Nephron (organoid): ENCODE measurements at regions not wholly inside any gene's neighbourhood (a gene's known extent, or its start where the extent isn't known, plus 50 kb on each side); places are given as distances from the start of the nearest gene placed in this dataset.

Experiments
- H3K27ac Mint-ChIP-seq, 3 experiments: 2 replicates each; pipeline ENCODE4 v1.8.0; 2020; ENCODE audit warnings: mixed read lengths in 3 of 3, mild to moderate bottlenecking in 2 of 3, moderate library complexity in 1 of 3
- H3K27me3 Mint-ChIP-seq: 2 replicates; pipeline ENCODE4 v1.8.0; 2021; ENCODE audit warnings: low read depth, mild to moderate bottlenecking, moderate library complexity, mixed read lengths
- H3K36me3 Mint-ChIP-seq: 2 replicates; pipeline ENCODE4 v1.8.0; 2020; ENCODE audit warnings: low read depth, mixed read lengths
- H3K4me1 Mint-ChIP-seq: 2 replicates; pipeline ENCODE4 v1.8.0; 2020; ENCODE audit warnings: mixed read lengths
- H3K4me3 Mint-ChIP-seq, 3 experiments: 2 replicates each; pipeline ENCODE4 v1.8.0; 2020; ENCODE audit warnings: mild to moderate bottlenecking in 3 of 3, mixed read lengths in 3 of 3, moderate library complexity in 2 of 3
- H3K9me3 Mint-ChIP-seq: 2 replicates; pipeline ENCODE4 v1.8.0; 2020; ENCODE audit warnings: mixed read lengths
- TF ChIP-seq, protein P1 (sequence below), 3 experiments: fragments of 200-600 bp; sonication (generic); IDR thresholded peaks; one replicate each; pipeline ENCODE4 v1.5.0; 2021; ENCODE audit warnings: antibody characterized with exemption in 3 of 3; ENCODE audit not compliant: unreplicated experiment in 3 of 3

DNA sequence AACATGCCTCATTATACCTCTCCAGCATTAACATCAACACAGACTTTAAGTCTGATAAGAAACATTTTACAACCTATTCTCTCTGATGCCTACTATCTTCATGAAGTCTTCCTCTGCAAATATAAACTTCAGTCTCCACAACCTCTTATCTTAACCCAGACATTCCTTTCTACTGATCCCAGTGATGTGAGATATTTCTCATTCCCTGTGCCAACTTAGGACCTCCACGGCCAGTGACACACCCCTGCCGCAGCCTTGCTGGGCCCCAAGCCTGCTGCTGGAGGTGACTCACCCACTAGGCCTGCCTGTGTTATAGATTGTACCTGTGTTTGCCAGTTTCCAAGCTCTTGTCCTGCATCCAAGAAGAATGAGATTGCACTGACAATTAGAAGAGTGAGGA is 734.5 kb upstream of the CADM2 start:
- TF ChIP-seq, protein P1, sequence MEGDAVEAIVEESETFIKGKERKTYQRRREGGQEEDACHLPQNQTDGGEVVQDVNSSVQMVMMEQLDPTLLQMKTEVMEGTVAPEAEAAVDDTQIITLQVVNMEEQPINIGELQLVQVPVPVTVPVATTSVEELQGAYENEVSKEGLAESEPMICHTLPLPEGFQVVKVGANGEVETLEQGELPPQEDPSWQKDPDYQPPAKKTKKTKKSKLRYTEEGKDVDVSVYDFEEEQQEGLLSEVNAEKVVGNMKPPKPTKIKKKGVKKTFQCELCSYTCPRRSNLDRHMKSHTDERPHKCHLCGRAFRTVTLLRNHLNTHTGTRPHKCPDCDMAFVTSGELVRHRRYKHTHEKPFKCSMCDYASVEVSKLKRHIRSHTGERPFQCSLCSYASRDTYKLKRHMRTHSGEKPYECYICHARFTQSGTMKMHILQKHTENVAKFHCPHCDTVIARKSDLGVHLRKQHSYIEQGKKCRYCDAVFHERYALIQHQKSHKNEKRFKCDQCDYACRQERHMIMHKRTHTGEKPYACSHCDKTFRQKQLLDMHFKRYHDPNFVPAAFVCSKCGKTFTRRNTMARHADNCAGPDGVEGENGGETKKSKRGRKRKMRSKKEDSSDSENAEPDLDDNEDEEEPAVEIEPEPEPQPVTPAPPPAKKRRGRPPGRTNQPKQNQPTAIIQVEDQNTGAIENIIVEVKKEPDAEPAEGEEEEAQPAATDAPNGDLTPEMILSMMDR (IDR thresholded peaks at IDR 0.05; ENCODE audit: unreplicated experiment in 3 of 3), result no peak
- Mint-ChIP-seq H3K27me3 (no peaks in the 10 kb centered on the region), H3K36me3 (no peaks in the 10 kb centered on the region), H3K4me3 (no peak overlapping the region), H3K27ac (no peak overlapping the region), H3K9me3 (peaks cover 41% of the 10 kb centered on the region), H3K4me1 (no peaks in the 10 kb centered on the region)

DNA sequence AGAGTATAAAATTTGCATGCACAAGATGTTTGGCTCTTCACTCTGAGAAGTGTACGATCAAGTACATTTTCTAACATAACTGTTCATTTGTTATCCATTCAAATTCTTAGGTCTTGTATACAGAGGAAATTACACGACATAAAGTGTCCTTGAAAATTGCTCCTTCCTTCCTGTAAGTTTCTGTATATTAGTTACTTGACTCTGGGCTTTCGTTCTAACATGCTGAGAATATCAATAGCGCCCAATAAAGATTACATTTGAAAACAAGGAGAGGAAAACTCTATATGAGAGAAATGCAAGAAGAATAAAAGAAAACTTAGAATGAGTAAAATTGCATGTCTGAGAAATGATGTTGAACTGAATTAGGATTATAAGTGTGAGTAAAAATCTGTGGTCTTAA is 722.5 kb upstream of the CADM2 start:
- no peaks in the 10 kb centered on the region for H3K36me3 Mint-ChIP-seq
- peaks cover 16% of the 10 kb centered on the region for H3K9me3 Mint-ChIP-seq
- H3K27me3 Mint-ChIP-seq, result no peaks in the 10 kb centered on the region
- H3K27ac Mint-ChIP-seq, result no peak overlapping the region
- no peaks in the 10 kb centered on the region for H3K4me1 Mint-ChIP-seq
- TF ChIP-seq, protein P1 (IDR thresholded peaks at IDR 0.05; ENCODE audit: unreplicated experiment in 3 of 3), result no peak
- H3K4me3 Mint-ChIP-seq, result no peak overlapping the region

DNA sequence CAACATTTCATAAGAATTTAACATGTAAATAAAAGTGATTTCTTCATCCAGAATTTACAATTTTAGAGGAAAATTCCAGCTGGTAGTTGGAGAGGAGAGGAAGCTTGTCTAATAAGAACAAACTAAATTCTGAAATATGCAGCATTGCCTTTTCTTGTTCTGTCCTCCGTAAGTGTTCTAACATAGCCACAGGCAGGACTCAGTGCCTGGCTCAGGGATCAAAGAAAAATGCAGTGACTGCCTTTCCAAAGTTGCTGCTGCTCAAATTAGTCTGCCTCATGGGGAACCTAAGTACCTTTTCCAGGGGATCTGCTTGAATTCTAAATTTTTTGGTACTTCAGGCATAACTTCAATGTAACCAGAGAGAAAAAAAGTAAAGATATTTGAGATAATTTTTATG is 713.0 kb upstream of the CADM2 start:
- Mint-ChIP-seq H3K4me3 (no peak overlapping the region), H3K4me1 (no peaks in the 10 kb centered on the region), H3K27me3 (no peaks in the 10 kb centered on the region), H3K27ac (no peak overlapping the region), H3K36me3 (no peaks in the 10 kb centered on the region), H3K9me3 (peaks cover 10% of the 10 kb centered on the region)
- TF ChIP-seq, protein P1 (IDR thresholded peaks at IDR 0.05; ENCODE audit: unreplicated experiment in 3 of 3), result no peak

DNA sequence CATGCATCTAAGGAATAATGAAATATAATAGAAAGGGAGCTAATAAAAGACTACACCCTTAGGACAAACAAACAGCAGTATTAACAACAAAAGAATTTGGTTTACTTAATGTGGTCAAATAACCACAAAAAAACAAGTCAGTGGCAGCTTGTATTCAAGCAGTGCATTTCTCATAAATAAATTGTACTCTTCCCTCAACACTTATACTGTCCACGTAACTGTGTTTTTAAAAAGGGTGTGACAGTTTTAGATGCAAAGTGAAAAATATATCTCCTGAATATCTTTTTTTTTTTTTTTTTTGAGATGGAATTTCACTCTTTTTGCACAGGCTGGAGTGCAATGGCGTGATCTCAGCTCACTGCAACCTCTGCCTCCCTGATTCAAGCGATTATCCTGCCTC is 698.2 kb upstream of the CADM2 start:
- Mint-ChIP-seq H3K27ac (no peak overlapping the region), H3K27me3 (no peaks in the 10 kb centered on the region), H3K36me3 (no peaks in the 10 kb centered on the region), H3K9me3 (no peaks in the 10 kb centered on the region), H3K4me1 (no peaks in the 10 kb centered on the region), H3K4me3 (no peak overlapping the region)
- TF ChIP-seq, protein P1 (IDR thresholded peaks at IDR 0.05; ENCODE audit: unreplicated experiment in 3 of 3), result no peak

DNA sequence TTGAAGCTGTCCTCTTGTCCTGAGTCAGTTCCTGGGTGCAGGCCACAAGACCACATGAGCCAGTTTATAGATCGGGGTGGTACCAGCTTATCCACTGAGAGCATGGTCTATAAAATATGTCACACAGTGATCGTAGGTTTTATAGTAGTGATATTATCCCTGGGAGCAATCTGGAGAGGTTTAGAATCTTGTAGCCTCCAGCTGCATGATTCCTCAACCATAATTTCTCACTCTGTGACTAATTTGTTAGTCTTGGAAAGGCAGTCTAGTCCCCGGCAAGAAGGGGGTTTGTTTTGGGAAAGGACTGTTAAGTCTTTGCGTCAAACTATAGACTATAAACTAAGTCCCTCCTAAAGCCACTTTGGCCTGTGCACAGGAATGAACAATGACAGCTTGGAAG is 693.0 kb upstream of the CADM2 start:
- Mint-ChIP-seq H3K4me1 (no peaks in the 10 kb centered on the region), H3K36me3 (no peaks in the 10 kb centered on the region), H3K27ac (no peak overlapping the region), H3K9me3 (peaks cover 2% of the 10 kb centered on the region), H3K4me3 (no peak overlapping the region), H3K27me3 (no peaks in the 10 kb centered on the region)
- TF ChIP-seq, protein P1 (IDR thresholded peaks at IDR 0.05; ENCODE audit: unreplicated experiment in 3 of 3), result no peak

DNA sequence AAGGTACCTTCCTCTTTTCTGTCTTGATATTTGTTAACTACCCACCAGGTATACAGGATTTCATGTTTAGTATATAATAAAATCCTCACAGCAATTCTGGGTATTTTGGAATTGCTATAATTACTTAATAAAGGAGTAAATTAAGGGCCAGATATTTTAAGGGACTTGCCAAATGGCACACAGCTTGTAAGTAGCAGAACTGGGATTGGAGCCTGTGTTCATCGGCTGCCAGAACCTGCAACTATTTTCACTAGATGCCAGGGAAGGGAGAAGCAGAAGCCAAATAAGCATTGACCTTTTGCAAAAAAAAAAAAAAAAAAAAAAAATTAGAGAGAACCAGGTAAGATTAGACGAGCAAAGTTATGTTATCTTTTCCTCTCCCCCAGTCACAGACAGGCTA is 683.3 kb upstream of the CADM2 start:
- no peaks in the 10 kb centered on the region for H3K4me1 Mint-ChIP-seq
- no peaks in the 10 kb centered on the region for H3K36me3 Mint-ChIP-seq
- no peak overlapping the region for H3K4me3 Mint-ChIP-seq

More for the DNA sequence above, 683.3 kb upstream of the CADM2 start:
- TF ChIP-seq, protein P1 (IDR thresholded peaks at IDR 0.05; ENCODE audit: unreplicated experiment in 3 of 3), result no peak
- no peaks in the 10 kb centered on the region for H3K9me3 Mint-ChIP-seq
- H3K27ac Mint-ChIP-seq, result no peak overlapping the region
- H3K27me3 Mint-ChIP-seq, result no peaks in the 10 kb centered on the region
